Tibial nerve (tissue), 3 donors: ENCODE measurements at regions not wholly inside any gene's neighbourhood (a gene's known extent, or its start where the extent isn't known, plus 50 kb on each side); places are given as distances from the start of the nearest gene placed in this dataset.

Experiments
- POLR2A ChIP-seq, 2 donors: fragments of 450-650 bp; IDR thresholded peaks; one replicate each; pipeline ENCODE4 v1.6.1; 2017; ENCODE audit warnings: antibody characterized with exemption in 2 of 2, mild to moderate bottlenecking in 2 of 2, moderate library complexity in 2 of 2
- TF ChIP-seq, protein P1 (sequence below), 5 experiments: fragments of 200-600 bp in 3 of 5; fragments of 450-650 bp in 2 of 5; sonication (generic) in 3 of 5; IDR thresholded peaks; one replicate each; pipeline ENCODE4 v1.5.1; 2016 to 2019; ENCODE audit warnings: antibody characterized with exemption in 5 of 5, mild to moderate bottlenecking in 3 of 5, moderate library complexity in 2 of 5

DNA sequence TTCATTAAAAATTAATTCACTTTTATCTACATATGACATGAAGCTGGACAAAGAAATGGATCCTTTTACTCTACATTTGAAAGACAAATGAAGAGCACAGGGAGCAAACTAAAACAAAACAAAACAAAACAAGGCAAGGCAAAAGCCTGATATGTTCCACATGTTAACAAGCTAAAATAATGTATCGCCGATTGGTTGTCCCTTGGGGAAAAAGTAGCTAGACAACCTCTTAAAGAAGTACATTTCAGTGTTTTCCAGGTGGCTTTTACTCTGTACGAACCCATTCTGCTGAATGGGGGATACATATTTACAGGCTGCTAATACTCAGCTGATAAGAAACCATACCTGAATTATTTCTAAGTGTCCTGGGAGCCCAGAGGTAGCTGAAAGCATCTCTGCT is 493.0 kb upstream of the TBL1XR1 start:
- TF ChIP-seq, protein P1, sequence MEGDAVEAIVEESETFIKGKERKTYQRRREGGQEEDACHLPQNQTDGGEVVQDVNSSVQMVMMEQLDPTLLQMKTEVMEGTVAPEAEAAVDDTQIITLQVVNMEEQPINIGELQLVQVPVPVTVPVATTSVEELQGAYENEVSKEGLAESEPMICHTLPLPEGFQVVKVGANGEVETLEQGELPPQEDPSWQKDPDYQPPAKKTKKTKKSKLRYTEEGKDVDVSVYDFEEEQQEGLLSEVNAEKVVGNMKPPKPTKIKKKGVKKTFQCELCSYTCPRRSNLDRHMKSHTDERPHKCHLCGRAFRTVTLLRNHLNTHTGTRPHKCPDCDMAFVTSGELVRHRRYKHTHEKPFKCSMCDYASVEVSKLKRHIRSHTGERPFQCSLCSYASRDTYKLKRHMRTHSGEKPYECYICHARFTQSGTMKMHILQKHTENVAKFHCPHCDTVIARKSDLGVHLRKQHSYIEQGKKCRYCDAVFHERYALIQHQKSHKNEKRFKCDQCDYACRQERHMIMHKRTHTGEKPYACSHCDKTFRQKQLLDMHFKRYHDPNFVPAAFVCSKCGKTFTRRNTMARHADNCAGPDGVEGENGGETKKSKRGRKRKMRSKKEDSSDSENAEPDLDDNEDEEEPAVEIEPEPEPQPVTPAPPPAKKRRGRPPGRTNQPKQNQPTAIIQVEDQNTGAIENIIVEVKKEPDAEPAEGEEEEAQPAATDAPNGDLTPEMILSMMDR (IDR thresholded peaks at IDR 0.05), result no peak
- no peak for TF ChIP-seq POLR2A (IDR thresholded peaks at IDR 0.05)
